NCI-H1436 treated with DMSO at 0.1 percent for 48 hours (cell line): ENCODE measurements at regions not wholly inside any gene's neighbourhood (a gene's known extent, or its start where the extent isn't known, plus 50 kb on each side); places are given as distances from the start of the nearest gene placed in this dataset.

Experiments used
- DNase-seq: peaks from one replicate; lab custom pipeline; 2025; lab: John Stamatoyannopoulos, UW

DNA sequence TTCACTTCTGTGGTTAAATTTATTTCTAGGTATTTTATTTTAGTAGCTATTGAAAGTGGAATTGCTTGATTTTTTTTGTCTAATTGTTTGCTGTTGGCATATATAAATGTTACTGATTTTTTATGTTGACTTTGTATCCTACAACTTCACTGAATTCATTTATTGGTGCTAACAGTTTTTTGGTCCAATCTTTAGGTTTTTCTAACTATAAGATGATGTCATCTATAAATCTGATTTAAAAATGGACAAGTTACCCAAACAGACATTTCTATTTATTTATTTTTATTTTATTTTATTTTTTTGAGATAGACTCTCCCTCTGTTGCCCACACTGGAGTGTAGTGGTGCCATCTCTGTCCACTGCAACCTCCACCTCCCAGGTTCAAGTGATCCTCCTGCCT is 162.3 kb downstream of the COX7C start:
- DNase-seq, result no peak

DNA sequence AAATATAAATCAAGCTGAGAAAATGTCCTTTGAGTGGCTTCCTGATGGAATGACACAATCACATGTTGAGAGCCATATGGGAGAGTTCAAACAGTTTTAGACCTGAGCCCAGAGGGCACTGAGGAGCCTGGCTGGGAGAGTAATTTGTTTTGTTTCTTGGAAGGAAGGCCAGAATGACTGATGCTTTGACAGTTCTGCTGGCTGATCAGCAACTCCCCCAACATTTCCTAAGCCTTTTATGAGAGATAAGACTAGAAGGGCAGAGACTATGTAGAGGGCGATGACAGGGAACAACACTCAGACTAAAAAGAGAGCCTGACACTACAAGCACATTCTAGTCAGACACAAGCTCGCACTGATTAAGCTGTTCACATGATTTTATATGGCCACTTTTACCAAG is 169.2 kb downstream of the COX7C start:
- DNase-seq, result no peak

DNA sequence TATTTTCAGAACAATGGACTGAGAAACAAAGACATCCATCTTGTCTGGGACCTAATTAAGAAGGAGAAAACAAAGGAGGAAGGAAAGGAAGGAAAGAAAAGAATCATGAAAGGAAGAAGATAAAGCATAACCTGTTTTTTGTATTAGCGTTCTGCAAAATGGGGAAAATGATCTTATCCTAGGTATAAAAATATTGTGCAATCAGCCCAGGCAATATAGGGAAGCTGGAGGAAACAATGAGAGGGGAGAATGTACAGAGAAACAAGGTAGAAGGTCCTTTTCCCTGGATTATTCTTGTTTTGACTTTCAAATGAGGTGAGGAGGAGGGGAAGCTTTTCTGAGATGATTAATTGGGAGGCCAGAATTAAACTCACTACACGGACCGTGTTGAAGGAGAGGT is 177.9 kb downstream of the COX7C start:
- DNase-seq, result no peak

DNA sequence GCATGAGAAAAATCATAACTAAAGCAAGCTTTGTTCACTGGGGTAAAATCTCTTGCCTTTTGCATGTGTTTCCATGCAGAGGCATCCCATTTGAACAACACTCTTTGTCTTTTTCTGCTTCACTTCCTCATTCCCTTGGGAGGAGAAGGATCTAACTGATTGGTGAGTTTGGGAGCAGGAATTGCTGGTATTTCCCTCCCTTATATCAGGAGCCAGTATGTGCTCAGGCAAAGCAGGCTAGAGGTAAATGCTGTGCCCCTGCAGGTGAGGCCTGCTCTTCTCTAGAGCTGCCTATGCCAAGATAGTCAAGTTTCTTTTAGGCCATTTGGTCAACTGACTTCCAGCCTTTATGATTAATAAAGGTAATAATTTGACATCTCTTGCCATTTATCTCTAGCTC is 179.9 kb downstream of the COX7C start:
- DNase-seq, result no peak

DNA sequence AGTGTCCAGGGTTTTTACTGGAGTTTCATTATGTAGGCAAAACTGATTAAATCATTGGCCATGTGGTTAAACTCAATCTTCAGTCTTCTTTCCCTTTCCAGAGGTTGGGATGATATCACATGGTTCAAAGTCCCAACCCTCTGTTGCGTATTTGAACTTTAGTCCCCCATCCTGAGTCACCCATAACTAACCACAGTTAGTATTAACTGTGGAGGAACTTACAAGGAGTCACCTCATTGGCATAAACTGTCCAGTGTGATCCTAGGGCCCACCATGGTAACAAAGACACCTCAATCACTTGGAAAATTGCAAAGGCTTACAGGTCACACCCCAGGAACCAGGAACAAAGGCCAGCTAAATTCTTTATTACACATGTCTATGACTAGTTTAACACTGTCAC is 188.5 kb downstream of the COX7C start:
- no peak for DNase-seq

DNA sequence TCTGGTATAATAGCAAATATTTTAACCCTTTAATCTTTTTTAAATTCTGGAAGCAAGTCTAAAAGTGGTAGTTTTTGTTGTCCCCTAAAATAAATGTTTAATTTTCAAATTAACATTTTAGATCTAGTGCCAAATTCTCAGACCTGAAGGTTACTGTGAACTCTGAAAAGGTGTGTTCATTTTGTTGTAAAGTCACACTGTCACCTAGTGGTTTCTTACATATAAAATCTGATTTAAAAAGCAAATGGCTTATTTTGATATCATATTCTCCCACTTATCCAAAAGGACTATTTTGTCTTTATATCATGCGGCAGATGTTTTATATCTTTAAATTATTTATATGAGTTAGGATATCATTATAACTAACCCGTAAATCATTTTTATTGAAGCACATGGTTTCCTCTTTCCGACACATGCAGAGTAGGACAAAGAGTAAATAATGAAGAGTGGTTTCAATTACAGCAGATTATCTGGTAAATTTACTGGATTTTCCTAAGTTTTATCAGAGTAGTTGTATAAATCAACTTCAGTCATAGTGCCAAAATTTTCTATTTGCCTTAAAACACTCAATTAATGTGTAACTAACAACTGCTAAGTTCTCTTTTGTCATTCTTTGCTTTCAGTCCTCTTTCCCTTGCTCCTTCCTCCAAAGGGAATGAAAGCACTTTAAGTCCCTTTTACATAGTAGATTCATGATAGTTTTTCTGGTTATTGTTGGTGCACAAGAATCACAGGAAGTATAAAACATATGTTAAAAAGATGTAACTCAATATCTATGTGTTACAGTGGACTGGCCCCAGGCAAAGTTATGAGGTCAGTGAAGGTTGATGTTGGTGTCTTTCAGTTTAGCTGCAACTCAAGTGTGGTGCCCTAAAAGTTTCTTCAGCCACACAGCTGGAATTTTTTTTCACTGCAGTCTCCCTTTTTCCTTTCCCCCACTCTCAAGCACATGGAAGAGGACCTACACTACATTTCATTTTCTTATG is 189.6 kb downstream of the COX7C start:
- DNase-seq, result no peak

DNA sequence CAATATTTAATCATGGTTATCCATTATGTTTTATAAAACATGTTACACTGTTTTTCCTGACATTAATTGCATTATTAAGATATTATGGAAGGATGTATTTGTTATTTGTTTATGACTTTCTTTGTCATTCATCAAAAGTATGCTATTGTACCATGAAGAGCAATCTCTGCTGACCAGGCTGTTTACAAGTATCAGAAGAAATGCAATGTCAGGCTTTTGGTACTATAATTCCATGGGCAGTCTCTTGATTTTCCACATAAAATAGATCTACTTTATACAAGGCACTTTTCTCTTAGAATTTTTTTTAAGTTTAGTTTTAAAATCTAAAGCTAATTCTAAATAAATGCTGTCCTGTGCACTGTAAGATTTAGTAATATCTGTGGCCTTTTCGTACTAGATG is 196.6 kb downstream of the COX7C start:
- DNase-seq, result no peak

DNA sequence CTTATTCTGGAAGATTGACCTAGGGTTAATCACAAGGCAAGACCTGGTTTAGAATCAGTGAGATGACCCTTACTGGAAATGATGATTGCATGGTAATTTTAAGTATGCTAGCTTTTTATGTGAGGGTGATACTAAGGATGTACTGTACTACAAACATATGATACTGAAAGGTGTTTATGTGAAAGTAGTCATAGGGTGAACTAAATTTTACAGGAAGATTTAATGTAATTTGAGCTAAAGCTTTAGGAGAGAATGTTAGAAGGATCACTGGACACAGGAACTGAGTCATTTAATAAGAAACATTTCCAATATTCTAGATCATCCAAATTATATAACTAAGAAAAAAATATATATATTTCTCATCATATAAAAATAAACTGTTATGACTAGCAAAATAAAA is 197.2 kb downstream of the COX7C start:
- no peak for DNase-seq

DNA sequence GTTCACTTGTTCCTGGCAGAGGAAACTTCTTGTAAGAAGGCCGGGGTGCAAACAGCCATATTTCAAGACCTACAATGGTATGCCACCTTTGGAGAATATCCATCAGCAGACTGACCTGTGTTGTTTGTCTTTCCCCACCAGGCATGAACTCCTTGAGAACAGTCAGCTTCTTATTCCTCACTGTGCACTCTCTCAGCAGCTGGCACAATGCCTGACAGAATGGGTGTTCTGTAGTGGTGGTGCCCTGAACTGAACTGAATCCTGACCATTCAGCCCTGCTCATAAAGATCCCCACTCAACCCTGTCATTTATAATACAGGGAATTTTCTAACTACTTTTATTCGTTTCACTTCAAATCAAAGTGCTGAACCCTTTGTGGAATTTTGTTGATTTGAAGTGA is 206.9 kb downstream of the COX7C start:
- DNase-seq, result no peak

DNA sequence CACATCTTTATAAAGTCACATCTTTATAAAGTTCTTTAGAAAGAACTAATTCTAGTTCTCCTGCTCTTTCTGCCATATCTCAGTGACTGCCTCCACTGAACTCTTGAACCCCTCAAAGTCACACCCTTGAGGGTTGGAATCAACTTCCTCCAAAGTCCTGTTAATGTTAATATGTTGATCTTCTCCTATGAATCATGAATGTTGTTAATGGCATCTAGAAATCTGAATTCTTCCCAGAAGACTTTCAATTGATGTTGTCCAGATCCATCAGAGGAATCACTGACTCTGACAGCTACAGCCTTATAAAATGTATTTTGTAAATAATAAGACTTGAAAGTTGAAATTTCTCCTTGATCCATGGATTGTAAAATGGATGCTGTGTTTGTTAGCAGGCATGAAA is 213.4 kb downstream of the COX7C start:
- DNase-seq, result no peak

DNA sequence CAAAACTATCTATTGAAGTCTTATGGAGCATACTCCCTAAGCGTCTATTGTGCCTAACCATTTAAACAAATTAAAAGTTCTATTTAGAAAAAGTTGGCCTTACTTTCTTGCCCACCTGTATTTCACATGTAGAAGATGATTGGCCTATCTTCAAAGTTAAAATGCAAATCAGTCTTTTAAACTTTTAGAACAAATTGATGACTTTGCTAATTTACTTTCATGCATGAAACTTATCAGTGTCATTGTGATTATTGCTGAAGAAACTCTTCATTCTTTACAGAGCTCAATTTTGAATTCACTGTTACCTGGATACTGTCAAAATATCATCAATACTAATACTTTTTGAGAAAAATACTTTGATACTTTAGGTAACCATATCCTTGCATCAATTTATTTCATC is 216.1 kb downstream of the COX7C start:
- DNase-seq, result no peak

DNA sequence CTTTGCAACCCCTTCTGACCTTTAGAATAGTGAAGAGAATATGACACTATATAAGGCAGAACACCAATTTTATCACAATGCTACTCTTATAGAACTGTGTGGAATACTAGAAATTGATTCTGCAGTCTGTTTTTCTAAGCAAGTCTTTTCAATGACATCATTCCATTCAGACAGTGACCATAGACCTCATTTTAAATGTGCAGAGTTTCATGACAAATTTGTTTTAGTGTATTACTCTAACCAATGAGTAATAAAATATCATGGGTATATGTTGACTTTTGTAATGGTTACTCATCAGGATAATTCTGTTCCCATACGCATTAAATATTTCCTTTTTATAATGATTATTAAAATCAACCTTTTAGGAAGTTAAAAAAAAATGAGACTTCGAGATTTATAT is 219.9 kb downstream of the COX7C start:
- DNase-seq, result no peak

DNA sequence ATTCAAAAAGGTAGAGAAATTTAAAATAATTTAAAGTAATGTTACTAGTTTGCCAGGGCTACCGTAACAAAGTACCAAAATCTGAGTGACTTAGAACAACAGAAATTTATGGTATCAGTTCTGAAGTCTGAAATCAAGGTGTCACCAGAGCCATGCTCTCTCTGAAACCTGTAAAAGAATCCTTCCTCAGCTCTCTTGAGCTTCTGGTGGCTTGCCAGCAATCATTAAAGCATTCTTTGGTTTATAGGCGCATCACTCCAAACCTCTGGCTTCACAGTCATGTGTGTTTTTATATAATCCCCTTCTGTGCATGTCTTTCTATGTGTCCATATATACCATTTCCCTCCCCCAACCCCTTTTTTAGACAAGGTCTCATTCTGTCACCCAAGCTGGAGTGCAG is 220.3 kb downstream of the COX7C start:
- no peak for DNase-seq

DNA sequence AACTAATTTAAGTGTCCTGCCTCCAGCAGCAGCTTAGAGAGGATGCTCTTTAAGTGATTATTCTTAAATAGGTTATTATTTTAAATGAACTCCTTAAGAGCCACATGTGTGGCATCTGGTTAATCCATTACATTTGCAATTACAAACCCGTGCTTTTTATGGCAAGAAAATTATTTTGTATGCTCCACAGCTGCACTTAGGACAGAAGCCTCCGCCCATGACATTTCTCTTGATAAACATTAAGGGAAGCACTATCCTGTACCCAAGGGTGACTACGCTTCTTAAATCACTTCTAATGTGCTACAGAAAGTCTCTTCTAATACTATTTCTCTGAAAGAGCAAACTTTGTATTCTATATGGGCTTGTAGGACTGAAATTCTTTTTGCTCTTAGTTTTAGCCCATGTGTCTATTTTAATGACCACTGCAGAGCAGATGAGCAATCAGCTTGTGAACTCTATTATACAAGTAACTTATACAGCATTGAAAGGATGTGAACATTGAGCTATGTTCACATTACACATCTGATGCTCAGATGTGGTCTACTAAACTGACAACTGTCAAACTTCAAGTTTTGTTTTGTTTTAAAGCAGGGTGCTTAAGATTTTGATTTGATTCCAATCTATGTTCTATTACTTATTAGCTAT is 223.4 kb downstream of the COX7C start:
- DNase-seq, result no peak

DNA sequence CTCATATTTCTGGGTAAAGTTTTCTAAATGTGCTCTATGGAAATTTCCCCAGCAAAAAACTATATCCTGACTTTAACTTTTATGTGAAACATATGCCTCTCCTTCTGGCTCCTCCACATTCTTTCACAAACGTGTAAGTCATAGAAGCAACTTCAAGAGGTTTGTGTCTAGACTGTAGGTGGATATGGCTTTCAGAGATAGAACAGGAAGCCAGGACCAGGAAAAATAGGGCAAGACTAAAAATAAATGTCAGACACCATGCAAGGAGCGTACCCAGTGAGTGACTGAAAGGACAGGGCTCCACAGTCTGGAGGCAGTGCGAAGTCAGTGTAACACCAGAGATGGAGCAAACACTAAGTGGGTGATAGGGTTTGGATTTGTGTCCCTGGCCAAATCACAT is 240.7 kb downstream of the COX7C start:
- DNase-seq, result no peak

DNA sequence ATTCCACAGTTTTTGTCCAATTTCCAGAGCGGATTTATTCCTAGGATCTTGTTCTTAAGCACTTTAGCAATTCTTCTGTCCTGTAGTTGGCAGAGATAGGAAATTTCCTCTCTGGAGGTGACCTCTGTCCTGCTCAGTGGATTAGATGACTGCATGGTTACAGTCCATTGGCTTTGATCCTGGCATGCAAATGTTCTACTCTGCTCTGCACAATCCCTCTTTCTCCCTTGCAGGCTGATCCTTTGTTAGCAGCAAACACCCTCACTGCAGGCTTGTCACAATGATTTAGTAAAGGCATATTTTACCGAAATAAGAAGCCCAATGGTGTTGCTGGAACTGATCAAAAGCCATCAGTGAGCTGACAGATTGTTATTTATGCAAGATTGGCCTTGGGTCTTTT is 243.8 kb downstream of the COX7C start:
- no peak for DNase-seq

DNA sequence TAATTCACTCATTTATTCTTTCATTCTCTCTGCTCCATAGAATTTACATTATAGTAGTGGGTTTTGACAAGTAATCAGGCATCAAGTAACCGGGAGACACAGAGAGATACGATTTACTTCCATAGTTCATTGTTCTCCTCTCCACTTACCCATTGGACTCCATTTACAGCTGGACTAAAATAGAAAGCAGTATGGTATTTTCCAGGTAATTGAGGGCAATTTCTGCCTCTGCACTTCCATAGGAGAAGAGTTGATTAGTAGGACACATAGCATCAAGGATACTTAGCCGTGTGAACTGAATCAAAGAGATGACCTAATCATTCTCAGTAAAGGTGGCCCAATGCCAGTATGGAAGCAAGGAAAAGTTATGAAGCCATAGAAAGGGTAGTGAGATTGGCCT is 244.4 kb downstream of the COX7C start:
- DNase-seq, result no peak

DNA sequence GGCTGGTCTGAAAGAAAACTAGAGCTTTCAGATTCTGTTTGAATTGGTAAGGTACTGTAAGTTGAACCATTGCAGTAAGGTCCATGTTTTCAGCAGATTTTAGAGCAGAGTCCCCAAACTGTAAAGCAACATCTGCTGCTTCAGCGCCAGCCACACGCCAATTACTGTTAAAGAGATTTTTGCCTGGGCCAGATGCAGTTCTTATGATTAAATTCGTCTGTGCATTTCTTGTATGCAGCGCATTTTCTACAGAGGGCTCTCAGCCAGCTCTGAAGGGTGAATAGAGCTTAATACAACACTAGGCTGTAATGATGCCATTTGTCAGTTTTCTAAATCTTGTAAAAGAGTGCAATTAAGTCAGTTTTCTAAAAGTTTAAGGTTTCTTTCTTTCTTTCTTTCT is 246.3 kb downstream of the COX7C start:
- no peak for DNase-seq

DNA sequence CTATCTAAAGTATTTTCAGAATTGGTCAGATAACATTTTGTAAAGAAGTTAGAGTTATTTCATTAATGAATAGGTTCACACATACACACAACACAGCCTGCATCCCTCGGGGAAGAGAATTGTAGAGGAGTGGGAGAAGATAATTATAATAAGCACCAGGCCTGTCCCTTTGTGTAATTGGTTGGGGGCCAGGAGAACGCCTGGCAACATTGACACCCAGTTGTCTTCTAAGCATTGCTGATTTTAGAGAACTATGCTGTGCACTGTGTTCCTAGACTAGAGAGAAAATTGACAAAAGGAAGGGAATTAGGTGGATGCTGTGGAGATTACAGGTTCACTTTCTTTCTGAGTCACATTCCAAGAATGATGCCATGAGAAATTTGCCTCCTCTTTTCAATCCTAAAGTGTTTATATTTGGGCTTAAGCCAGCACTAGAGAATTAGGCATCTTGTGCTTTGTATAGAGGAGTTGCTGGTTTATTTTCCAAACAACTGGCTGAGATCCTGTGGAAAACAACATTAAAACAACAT is 247.6 kb downstream of the COX7C start:
- no peak for DNase-seq

DNA sequence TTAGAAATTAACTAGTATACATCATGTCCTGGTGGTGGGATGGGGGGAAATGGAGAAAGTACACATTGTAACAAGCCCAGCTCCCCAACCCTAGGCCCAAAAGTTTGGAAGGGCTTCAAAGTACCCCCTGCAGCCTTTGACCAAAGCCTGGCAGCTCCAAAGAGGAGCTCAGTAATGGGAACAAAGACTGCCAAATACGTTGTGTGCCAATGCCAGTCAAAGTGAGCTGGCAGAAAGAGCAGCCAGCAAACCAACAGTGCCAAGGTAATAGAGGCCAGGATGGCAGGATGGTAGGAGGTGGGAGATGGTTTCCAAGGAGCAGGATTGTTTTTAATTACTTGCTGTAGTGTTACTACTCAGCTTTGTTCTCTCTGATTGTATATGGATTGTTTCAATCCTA is 248.3 kb downstream of the COX7C start:
- DNase-seq, result no peak

DNA sequence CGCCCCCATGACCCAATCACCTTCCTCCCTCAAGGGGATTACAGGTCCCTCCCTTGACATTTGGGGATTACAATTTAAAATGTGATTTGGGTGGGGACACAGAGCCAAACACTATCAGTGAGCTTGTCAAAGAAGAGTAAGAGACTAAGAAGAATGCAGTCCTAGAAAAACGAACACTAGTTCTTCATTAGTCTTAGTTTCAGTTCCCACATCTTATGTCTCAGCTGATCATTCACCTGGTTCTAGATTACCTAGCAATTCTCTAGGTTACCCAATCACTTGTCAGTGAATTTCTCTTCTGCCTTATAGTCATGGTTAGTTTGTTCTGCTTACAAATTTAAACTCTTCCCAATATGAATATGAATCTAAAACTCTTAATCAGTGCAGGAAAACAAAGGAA is 251.5 kb downstream of the COX7C start:
- no peak for DNase-seq

DNA sequence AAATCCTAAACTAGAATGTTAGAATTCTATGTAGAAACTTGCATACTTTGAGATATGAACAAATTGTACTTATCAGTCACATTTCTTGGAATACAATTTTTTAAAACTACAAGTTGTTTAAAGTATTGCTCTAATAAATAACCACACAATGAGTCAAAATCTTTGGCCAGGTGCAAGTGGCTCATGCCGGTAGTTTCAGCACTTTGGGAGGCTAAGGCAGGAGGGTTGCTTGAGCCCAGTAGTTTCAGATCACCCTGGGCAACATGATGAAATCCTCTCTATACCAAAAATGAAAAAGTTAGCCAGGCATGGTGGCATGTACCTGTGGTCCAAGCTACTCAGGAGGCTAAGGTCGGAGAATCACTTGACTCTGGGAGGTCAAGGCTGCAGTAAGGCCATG is 257.8 kb downstream of the COX7C start:
- no peak for DNase-seq

DNA sequence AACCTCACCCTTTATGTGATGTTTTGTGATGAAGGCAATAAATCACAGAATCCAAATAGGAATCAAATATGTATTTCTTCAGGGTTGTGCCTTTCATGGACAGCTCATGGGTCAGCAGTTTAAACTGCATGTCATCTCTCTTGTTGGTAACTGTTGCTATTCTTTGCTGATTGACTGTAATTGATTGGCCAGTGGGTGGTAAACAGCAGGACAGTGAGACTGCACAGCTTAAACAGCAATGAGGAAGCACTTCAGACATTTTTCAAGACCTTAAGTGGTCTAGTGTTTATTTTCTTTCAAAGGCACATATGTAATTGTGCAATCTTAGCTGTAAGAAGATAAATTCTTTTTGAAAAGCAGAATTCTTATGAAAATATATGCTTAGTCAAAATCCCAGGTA is 260.5 kb downstream of the COX7C start:
- no peak for DNase-seq
